ENCODE measurements at regions not wholly inside any gene's neighbourhood (a gene's known extent, or its start where the extent isn't known, plus 50 kb on each side); places are given as distances from the start of the nearest gene placed in this dataset.

DNA sequence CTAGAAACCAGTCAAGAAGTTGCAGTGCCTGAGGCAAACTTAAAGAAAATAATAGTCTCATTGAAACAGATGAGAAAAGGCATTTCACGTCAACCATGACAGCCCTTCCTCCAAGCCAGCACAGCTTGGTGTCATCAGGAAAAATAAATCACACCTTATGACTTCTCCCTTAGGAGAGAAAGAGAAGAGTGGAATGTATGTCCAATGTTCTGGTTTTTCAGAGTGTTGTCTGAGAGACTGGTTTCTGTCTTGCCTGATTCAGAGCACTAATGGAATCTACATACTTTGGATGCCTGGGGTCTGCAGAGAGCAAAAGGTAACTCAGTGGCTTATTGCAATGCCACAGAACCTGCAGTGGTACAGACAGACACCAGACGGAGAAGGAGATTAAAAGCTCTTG is 105.5 kb upstream of the PDE4D start:
- H3K27ac ChIP-seq = no peak overlapping the region
- TF ChIP-seq CTCF (conservative IDR thresholded peaks at IDR 0.05) (no peak), ZFX (IDR thresholded peaks at IDR 0.05) (no peak)

DNA sequence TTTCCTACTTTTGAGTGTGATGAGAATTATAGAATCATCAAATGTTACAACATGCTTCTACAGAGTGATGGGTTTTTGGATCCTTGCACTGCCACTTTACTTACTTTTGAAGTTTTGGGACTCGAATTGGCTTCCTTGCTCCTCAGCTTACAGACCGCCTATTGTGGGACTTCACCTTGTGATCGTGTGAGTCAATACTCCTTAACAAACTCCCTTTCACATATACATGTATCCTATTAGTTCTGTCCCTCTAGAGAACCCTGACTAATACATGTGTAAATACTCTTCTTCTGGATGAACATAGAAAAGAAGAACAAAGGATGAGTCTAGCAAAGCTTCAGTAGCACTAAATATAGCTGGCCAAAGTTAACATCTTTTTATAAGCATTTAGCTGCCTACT is 98.7 kb upstream of the PDE4D start:
- TF ChIP-seq ZFX (IDR thresholded peaks at IDR 0.05) (no peak), CTCF (conservative IDR thresholded peaks at IDR 0.05) (no peak)

GRCh38 chr5:59988396-59988795 is 94.9 kb upstream of the PDE4D start:
- TF ChIP-seq ZFX (IDR thresholded peaks at IDR 0.05) = no peak
- no peak for TF ChIP-seq CTCF (conservative IDR thresholded peaks at IDR 0.05)
- no peak overlapping the region for H3K27ac ChIP-seq

More for the DNA sequence above, 98.7 kb upstream of the PDE4D start:
- H3K27ac ChIP-seq = no peak overlapping the region

DNA sequence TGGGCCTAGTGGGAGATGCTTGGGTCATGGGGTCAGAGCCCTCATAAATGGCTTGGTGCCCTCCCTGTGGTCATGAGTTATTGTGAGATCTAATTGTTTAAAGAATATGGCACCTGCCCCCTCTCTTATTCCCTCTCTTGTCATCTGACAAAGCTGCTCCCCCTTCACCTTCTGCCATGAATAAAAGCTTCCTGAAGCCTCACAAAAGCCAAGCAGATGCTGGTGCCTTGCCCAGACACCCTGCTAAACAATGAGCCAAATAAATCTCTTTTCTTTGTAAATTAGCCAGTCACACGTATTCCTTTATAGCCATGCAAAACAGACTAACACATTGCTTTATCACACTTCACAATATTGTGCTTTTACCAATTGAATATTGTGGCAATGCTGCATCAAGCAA is 82.8 kb upstream of the PDE4D start:
- TF ChIP-seq ZFX (IDR thresholded peaks at IDR 0.05) (no peak), CTCF (conservative IDR thresholded peaks at IDR 0.05) (no peak)
- H3K27ac ChIP-seq = no peak overlapping the region

- no peak overlapping the region for H3K27ac ChIP-seq
- TF ChIP-seq CTCF (conservative IDR thresholded peaks at IDR 0.05) (no peak), ZFX (IDR thresholded peaks at IDR 0.05) (no peak)
These were observed 78.5 kb upstream of the PDE4D start for GRCh38 chr5:59972043-59972442.

- no peak for TF ChIP-seq ZFX (IDR thresholded peaks at IDR 0.05)
- no peak for TF ChIP-seq CTCF (conservative IDR thresholded peaks at IDR 0.05)
- H3K27ac ChIP-seq = no peak overlapping the region
These were observed 65.8 kb upstream of the PDE4D start for GRCh38 chr5:59959330-59959729.

GRCh38 chr5:59956130-59956783 is 62.7 kb upstream of the PDE4D start:
- TF ChIP-seq CTCF (conservative IDR thresholded peaks at IDR 0.05) (no peak), ZFX (IDR thresholded peaks at IDR 0.05) (no peak)
- no peak overlapping the region for H3K27ac ChIP-seq

Measured in C4-2B (cell line).